ENCODE measurements at regions not wholly inside any gene's neighbourhood (a gene's known extent, or its start where the extent isn't known, plus 50 kb on each side); places are given as distances from the start of the nearest gene placed in this dataset.

DNA sequence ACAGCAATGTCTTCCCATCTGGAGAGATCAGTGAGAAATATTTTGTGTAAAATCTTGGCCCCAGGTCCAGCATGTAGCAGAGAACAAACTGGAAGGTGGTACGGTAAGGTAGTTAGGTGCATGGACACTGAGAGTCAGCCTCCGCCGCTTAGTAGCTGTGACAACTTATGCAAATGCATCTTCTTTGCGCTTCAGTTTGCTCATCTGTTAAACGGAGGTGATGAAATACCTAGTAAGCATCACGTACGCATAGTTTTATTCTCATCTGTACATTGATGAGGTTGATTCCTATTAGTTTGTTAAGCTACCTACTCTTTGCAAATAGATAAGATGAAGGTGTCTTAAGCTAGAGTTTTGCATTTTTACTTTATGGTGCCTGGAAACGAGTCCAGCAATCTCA lies 80.0 kb upstream of the MSX1 start:
- Histone ChIP-seq H3K27ac (no peak overlapping the region), H3K36me3 (no peaks in the 10 kb centered on the region), H3K4me3 (no peak overlapping the region), H3K4me1 (no peaks in the 10 kb centered on the region), H3K27me3 (peaks cover 0 to 6% (median 0%) of the 10 kb centered on the region in 3 donors), H3K9me3 (no peaks in the 10 kb centered on the region)
- TF ChIP-seq POLR2AphosphoS5 (IDR thresholded peaks at IDR 0.05) (no peak), EP300 (IDR thresholded peaks at IDR 0.05) (no peak), POLR2A (IDR thresholded peaks at IDR 0.05) (no peak)
- TF ChIP-seq, protein P1, sequence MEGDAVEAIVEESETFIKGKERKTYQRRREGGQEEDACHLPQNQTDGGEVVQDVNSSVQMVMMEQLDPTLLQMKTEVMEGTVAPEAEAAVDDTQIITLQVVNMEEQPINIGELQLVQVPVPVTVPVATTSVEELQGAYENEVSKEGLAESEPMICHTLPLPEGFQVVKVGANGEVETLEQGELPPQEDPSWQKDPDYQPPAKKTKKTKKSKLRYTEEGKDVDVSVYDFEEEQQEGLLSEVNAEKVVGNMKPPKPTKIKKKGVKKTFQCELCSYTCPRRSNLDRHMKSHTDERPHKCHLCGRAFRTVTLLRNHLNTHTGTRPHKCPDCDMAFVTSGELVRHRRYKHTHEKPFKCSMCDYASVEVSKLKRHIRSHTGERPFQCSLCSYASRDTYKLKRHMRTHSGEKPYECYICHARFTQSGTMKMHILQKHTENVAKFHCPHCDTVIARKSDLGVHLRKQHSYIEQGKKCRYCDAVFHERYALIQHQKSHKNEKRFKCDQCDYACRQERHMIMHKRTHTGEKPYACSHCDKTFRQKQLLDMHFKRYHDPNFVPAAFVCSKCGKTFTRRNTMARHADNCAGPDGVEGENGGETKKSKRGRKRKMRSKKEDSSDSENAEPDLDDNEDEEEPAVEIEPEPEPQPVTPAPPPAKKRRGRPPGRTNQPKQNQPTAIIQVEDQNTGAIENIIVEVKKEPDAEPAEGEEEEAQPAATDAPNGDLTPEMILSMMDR (IDR thresholded peaks at IDR 0.05), result no peak
- intact Hi-C loops (cut with DNase I; ENCODE audit: low total_unique reads), result no loop called here
- DNase-seq, result no peak
- WGBS, 5 donors, result 80 to 89% (median 87%) methylated on average over 8 of the region's 8 CpGs

DNA sequence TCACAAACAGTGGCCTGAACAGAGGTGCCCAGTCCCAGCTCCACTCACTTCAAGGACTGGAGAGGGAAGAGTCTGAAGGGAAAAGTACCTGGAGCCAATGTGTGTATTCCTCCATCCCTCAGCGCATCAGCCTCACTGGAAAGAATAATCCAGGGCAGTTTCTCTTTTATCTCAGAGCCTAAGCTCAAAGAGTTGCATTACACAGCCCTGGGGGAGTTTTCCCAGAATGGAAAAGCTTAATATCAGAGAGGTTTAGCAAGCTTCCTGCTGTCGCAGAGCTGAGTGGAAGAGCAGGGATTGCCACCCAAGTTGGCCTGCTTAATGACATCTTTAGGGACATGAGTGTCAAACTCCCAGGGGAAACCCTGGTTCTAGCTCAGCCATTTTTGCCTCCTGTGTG lies 80.4 kb upstream of the MSX1 start:
- H3K27me3 ChIP-seq, result peaks cover 0 to 6% (median 0%) of the 10 kb centered on the region in 3 donors

DNA sequence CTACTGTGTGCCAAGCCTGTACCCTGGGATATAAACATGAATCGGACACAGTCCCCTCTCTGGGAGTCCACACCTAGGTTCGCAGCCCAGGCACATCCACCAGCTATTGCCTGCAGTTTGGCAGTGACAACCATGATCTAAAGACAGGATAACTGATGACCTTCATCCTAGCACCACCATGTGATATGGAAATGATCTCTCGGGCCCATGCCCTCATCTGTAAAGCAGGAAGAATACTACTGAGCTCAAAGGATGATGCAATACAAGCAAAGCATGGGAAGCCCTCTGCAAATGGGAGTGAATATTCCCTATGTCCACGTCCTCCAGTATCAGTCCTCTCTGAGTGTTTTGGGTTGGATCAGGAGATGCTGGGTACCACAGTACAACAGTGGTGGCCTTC lies 80.9 kb upstream of the MSX1 start:
- peaks cover 0 to 6% (median 0%) of the 10 kb centered on the region in 3 donors for H3K27me3 ChIP-seq
- no peak for DNase-seq
- no peaks in the 10 kb centered on the region for H3K4me1 ChIP-seq
- H3K9me3 ChIP-seq, result no peaks in the 10 kb centered on the region
- H3K27ac ChIP-seq, result no peak overlapping the region
- TF ChIP-seq POLR2AphosphoS5 (IDR thresholded peaks at IDR 0.05), result no peak
- TF ChIP-seq, protein P1 (IDR thresholded peaks at IDR 0.05), result no peak
- TF ChIP-seq POLR2A (IDR thresholded peaks at IDR 0.05), result no peak
- TF ChIP-seq EP300 (IDR thresholded peaks at IDR 0.05), result no peak
- WGBS, 5 donors, result 74 to 82% (median 79%) methylated on average over 4 of the region's 4 CpGs
- intact Hi-C loops (cut with DNase I; ENCODE audit: low total_unique reads), result no loop called here
- no peak overlapping the region for H3K4me3 ChIP-seq
- no peaks in the 10 kb centered on the region for H3K36me3 ChIP-seq

More for the DNA sequence above, 80.4 kb upstream of the MSX1 start:
- H3K36me3 ChIP-seq, result no peaks in the 10 kb centered on the region
- no peaks in the 10 kb centered on the region for H3K4me1 ChIP-seq
- DNase-seq, result no peak
- no peak overlapping the region for H3K4me3 ChIP-seq
- no peak overlapping the region for H3K27ac ChIP-seq
- 86 to 95% (median 91%) methylated on average over 2 of the region's 2 CpGs for WGBS, 5 donors
- intact Hi-C loops (cut with DNase I; ENCODE audit: low total_unique reads), result no loop called here
- TF ChIP-seq POLR2AphosphoS5 (IDR thresholded peaks at IDR 0.05) (no peak), POLR2A (IDR thresholded peaks at IDR 0.05) (no peak), EP300 (IDR thresholded peaks at IDR 0.05) (no peak)
- TF ChIP-seq, protein P1 (IDR thresholded peaks at IDR 0.05), result no peak
- H3K9me3 ChIP-seq, result no peaks in the 10 kb centered on the region

DNA sequence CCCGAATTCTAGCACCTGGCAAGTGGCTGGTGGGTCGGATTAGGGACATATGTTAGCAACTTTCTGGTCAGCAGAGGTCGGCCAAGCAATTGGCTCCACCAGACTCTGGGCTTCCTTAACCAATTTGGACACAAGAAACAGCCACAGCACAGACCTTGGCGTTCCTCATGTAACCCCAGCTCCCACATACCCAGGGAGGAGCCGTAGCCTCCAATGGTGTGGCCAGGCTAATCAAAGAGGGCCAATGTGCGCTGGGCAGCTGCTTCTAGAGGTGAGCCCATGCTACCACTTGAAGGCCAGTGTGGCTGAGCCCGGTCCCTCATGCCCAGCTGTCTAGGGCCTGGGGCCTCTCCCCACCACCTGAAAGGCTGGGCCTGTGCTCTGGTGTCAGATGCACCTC lies 82.5 kb upstream of the MSX1 start:
- Histone ChIP-seq H3K36me3 (no peaks in the 10 kb centered on the region), H3K4me3 (no peak overlapping the region), H3K9me3 (no peaks in the 10 kb centered on the region), H3K27me3 (peaks cover 0 to 6% (median 0%) of the 10 kb centered on the region in 3 donors), H3K27ac (no peak overlapping the region), H3K4me1 (no peaks in the 10 kb centered on the region)
- no peak for DNase-seq
- no peak for TF ChIP-seq POLR2AphosphoS5 (IDR thresholded peaks at IDR 0.05)
- TF ChIP-seq, protein P1 (IDR thresholded peaks at IDR 0.05), result no peak
- WGBS, 5 donors, result 84 to 93% (median 90%) methylated on average over 5 to 7 of the region's 7 CpGs
- intact Hi-C loops (cut with DNase I; ENCODE audit: low total_unique reads), result no loop called here

All from stomach (tissue), 8 donors.